ENCODE measurements at regions not wholly inside any gene's neighbourhood (a gene's known extent, or its start where the extent isn't known, plus 50 kb on each side); places are given as distances from the start of the nearest gene placed in this dataset.
A peak's percentile ranks its signal among the peaks of the same experiment; 100 is the strongest.

GRCh38 chrX:9148615-9149399 is 114.9 kb upstream of the FAM9B start:
- no peak for DNase-seq

DNA sequence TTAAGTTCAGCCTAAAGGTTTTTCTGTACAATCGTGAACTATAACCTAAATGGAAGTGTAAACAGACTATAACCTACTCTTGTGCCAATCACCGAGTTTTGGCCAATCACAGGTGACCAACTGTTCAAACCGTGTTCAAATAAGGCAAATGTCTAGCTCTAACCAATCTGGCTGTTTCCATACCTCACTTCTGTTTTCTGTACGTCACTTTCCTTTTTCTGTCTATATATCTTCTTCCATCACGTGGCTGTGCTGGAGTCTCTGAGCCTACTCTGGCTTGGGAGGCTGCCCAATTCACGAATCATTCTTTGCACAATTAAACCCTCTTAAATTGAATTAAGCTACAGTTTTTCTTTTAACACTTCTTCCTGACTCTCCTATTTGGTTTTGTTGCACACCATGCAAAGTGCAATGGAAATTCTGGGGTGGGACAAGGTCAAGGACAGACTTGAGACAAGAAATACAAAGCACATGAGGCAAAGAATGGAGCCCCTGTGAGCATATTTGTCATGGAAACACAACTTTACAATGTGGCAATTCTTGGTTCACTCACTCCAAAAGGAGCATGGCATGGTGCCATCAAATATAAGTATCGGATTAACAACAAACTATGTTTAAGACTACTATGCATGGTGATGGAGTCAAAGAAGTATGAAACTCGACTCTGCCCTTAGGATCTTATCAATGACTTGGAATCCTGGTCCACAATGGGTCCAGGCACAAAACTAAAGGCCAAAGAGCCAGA is 115.7 kb upstream of the FAM9B start:
- no peak for DNase-seq

DNA sequence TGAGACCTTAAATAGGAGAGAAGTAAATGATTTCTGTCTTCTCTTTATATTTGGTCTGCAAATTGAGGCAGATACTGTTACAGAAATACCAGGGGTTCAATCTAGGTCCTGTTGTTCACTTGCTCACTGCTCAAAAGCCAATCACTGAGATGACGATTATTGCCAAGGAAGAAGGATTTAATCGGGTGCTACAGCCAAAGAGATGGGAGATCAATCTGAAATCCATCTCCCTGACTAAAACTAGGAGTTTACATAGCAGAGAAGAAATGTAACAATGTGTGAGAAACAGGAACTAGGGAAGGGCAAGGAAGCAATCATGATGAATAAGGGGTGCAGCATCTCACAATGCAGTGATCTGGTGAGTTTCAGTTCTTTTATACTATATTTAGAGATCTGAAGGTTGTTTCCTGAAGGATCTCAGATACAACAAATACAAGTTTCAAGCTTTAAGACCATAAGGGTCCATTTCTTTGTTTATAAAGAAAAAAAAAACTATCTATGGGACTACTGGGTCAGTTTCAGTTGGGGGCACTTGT is 117.9 kb upstream of the FAM9B start:
- DNase-seq: no peak

DNA sequence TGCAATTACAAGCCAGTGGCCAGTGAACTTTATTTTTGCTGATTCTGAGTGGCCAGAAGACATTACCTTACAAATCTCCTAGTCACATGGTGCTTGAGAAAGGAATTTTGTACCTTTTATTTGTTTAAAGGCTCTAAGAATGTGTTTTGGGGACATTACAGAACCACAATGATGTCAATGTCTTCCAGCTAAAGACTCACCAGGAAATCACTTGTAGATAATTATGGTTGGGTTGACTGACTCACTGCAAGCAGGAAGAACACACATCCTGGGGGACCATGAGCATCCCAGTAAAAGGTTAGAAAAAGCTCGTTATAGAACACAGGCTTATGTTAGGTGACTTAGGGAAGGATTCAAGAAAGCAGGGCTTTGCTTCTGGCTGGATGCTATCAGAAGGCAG is 119.4 kb upstream of the FAM9B start:
- no peak for DNase-seq

- no peak for DNase-seq
These were observed 124.7 kb upstream of the FAM9B start for GRCh38 chrX:9158611-9159010.

DNA sequence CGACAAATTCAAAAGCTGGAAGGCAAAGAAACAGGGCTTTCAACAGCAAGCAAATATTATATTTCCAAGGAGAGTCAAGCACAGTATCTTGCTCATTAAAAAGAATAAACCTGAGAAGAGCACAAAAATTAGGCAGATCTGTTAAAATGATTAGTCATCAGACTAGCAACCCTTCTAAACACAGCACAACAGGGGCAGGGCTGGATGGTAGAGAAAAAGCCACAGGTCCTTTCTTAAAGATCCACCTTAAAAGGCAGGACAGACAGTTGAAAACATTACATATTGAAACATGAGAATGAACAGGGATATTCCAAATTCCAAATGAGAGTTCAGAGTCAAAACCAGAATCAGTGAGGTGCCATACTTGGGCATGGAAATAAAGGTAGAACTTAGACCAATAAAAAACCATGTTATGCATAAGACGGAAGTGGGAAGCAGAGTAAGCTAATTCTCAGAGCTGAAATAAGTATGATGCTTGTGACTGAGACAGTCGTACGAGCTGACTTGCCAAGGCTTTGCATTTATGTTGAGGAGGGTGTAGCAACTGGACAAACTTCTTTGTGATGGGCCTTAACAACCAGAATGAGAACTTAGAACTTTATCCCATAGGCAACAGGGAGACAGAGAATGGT is 126.9 kb upstream of the FAM9B start:
- no peak for DNase-seq

GRCh38 chrX:9162698-9163097 is 128.8 kb upstream of the FAM9B start:
- no peak for DNase-seq

DNA sequence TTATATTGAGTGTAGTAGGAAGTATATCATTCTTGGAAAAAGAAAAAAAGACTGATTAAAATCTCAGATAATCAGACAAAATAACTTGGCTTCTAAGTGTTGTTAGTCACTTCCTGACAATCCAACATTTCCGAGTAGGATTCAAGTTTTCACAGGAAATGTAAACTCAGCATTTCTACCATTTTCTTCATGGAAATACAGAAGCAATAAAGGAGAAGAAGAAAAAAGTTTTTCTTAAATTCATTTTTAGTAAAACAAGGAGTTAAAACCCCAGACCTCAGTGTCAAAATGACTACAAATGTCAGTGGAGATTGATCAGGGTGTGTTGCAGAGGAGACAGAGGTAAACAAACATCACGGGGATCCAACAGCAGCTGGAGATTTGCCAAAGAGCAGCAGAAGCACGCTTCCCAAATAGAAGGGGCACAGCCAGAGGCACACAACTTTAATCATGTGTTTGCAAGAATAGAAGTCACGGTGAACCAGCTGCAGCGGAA is 129.3 kb upstream of the FAM9B start:
- peak; percentile 11 for DNase-seq

DNA sequence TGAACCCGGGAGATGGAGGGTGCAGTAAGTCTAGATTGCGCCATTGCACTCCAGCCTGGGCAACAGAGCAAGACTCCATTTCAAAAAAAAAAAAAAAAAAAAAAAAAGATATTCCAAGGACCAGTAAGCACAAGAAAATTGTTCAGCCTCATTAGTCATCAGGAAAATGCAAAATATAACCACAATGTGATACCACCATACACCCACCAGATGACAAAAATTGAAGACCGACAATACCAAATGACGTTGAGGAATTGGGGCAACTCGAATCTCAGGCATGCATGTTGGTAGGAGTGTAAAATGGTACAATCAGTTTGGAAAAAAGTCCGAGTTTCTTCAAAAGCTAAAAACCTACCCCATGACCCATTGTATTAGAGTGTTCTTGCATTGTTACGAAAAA is 130.2 kb upstream of the FAM9B start:
- DNase-seq: no peak

DNA sequence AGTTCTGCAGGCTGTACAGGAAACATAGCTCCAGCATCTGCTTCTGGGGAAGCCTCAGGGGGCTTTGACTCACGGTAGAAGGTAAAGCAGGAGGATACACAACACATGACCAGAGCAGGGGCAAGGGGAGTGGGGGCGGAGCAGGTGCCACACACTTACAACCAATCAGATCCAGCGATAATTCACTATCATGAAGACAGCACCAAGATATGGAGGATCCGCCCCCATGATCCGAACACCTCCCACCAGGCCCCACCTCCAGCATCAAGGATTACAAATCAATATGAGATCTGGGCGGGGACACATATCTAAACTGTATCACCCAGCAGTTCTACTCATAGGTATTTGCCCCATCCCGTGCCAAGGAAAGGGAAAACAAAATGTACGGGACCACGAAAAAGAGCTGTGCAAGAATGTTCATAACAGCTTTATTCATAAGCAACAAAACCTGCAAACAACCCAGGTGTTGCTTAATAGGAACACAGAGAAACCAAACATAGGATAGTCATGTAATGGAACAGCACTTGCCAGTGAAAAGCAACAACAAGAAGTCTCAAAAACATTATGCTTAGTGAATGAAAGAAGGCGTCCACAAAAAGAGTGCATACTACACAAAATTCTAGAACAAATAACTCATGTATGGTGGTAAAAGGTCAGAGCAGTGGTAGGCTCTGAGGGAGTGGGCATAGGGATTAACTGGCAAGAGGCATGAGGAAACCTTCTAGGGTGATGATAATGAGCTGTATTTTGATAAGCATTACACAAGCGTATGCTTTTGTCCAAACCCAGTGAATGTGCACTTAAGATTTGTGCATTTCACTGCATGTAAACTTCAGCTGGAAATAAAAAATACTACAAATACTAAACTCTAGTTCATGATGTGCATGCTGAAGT is 130.9 kb upstream of the FAM9B start:
- DNase-seq: no peak

GRCh38 chrX:9166584-9166944 is 132.6 kb upstream of the FAM9B start:
- DNase-seq: no peak

- DNase-seq: no peak
These were observed 138.0 kb upstream of the FAM9B start for GRCh38 chrX:9171841-9172463.

DNA sequence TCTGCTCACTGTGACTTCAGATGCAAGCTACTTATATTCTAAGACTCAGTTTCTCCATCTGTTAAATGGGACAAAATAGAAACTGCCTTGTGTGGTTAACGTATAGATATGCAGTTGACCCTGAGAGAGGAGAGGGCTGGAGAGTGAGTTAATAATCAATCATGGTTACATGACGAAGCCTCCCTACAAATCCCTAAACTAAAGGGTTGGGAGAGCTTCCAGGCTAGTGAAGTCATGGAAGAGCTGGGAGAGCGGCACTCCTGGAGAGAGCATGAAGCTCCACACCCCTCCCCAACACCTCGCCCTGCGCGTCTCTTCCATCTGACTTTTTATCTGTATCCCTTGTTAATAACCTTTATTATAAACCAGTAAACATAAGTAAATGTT is 138.5 kb upstream of the FAM9B start:
- DNase-seq: no peak

GRCh38 chrX:9180623-9181022 is 146.7 kb upstream of the FAM9B start:
- no peak for DNase-seq

- DNase-seq: no peak
These were observed 148.1 kb upstream of the FAM9B start for GRCh38 chrX:9182041-9182440.

- DNase-seq: no peak
These were observed 149.6 kb upstream of the FAM9B start for GRCh38 chrX:9183481-9183880.

GRCh38 chrX:9184211-9184610 is 150.3 kb upstream of the FAM9B start:
- no peak for DNase-seq

GRCh38 chrX:9188117-9188516 is 154.2 kb upstream of the FAM9B start:
- peak; percentile 68 for DNase-seq

- peak; percentile 16 for DNase-seq
These were observed 155.4 kb upstream of the FAM9B start for GRCh38 chrX:9189286-9189685.

- DNase-seq: no peak
These were observed 157.5 kb upstream of the FAM9B start for GRCh38 chrX:9191392-9191791.

- peak; percentile 10 for DNase-seq
These were observed 161.4 kb upstream of the FAM9B start for GRCh38 chrX:9195199-9195880.

All from NCI-H82 (cell line).